ENCODE measurements at regions not wholly inside any gene's neighbourhood (a gene's known extent, or its start where the extent isn't known, plus 50 kb on each side); places are given as distances from the start of the nearest gene placed in this dataset.

DNA sequence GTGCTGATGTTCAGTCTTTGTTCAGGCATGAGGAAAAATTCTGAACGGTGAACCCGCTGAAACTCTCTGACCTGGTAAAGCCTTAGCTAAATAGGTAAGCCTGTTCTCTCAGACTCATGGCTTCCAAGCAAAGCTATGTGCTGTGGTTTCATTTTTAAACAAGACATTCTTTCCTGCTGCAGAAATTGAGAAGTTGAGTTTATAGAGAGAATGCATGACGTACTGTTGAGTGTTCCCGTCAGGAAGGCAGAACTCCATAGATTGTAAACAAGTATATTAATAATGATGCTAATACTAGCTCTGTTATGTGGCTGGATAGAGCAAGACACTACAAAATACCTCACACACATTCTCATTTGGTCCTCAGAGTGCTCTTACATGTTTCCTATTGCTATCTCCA is 424.0 kb upstream of the CRIM1 start:
- Histone ChIP-seq H3K4me1 (ENCODE audit: control insufficient read depth, low read depth, low read length) (peaks cover 6% of the 10 kb centered on the region), H3K27ac (ENCODE audit: low read length) (no peak overlapping the region), H3K27me3 (ENCODE audit: control insufficient read depth, insufficient read depth, low read length) (no peaks in the 10 kb centered on the region), H3K9me3 (ENCODE audit: control insufficient read depth, low read depth, low read length) (no peaks in the 10 kb centered on the region), H3K9ac (ENCODE audit: low read length) (no peak overlapping the region), H3K36me3 (ENCODE audit: control insufficient read depth, low read depth, low read length) (no peaks in the 10 kb centered on the region), H3K4me3 (ENCODE audit: low read length) (no peak overlapping the region)

DNA sequence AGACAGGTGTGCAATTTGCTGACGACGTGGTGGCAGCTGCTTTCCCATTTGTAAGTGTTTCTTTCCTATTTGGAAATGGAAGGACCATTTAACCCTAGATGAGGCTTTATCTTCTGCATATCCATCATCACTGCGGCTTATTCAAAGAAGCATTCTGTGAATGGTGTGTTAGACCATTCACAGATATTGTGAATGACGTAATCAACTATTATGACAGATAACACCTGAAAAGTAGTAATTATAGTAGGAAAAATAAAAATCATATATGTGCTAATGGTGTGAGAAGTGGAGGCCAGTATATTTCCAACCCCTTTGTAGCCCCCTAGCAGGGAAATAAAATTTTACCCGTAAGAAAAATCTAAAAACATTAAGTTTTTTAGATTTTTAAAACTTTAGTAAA is 424.5 kb upstream of the CRIM1 start:
- Histone ChIP-seq H3K4me3 (ENCODE audit: low read length) (no peak overlapping the region), H3K9me3 (ENCODE audit: control insufficient read depth, low read depth, low read length) (no peaks in the 10 kb centered on the region), H3K27ac (ENCODE audit: low read length) (no peak overlapping the region), H3K27me3 (ENCODE audit: control insufficient read depth, insufficient read depth, low read length) (no peaks in the 10 kb centered on the region), H3K36me3 (ENCODE audit: control insufficient read depth, low read depth, low read length) (no peaks in the 10 kb centered on the region), H3K9ac (ENCODE audit: low read length) (no peak overlapping the region), H3K4me1 (ENCODE audit: control insufficient read depth, low read depth, low read length) (peaks cover 6% of the 10 kb centered on the region)

DNA sequence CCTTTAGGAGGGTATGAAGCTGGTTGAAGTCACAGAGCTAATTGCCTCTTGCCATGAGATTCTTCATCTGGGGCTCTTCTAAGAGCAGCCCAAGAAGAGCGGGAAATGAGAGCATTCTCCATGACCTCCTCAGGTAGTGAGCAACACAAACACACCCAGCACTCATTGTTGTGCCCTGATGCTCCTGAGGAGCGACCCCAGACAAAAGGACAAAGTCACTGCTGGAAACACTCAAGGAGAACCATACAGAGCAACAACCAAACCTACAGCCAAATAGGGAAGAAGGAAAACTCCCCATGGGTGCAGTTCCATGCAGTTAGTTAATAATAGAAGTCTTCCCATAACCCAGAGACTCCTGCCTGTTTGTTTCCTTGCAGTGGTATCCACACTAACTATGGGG is 426.0 kb upstream of the CRIM1 start:
- Histone ChIP-seq H3K4me3 (ENCODE audit: low read length) (no peak overlapping the region), H3K4me1 (ENCODE audit: control insufficient read depth, low read depth, low read length) (peaks cover 6% of the 10 kb centered on the region), H3K9me3 (ENCODE audit: control insufficient read depth, low read depth, low read length) (no peaks in the 10 kb centered on the region), H3K36me3 (ENCODE audit: control insufficient read depth, low read depth, low read length) (no peaks in the 10 kb centered on the region), H3K9ac (ENCODE audit: low read length) (no peak overlapping the region), H3K27ac (ENCODE audit: low read length) (no peak overlapping the region), H3K27me3 (ENCODE audit: control insufficient read depth, insufficient read depth, low read length) (no peaks in the 10 kb centered on the region)

DNA sequence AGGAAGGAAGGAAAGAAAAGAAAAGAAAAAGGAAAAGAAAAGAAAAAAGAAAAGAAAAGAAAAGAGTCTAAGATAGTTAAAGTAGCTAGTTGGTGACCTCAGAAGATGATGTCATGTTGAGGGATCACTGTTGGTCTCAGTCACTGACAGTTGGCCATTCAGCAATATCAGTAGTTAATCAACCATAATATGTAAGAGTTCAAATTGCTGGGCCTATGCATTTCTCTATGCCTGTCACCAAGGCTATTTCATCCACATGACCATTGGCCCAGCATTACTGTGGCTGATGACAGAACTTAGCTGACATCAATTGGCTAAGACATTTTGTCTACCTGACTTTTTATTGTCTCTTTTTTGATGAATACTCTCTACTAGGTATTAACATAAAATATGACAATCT is 435.5 kb upstream of the CRIM1 start:
- Histone ChIP-seq H3K9ac (ENCODE audit: low read length) (no peak overlapping the region), H3K4me3 (ENCODE audit: low read length) (no peak overlapping the region), H3K4me1 (ENCODE audit: control insufficient read depth, low read depth, low read length) (no peaks in the 10 kb centered on the region), H3K36me3 (ENCODE audit: control insufficient read depth, low read depth, low read length) (no peaks in the 10 kb centered on the region), H3K27me3 (ENCODE audit: control insufficient read depth, insufficient read depth, low read length) (no peaks in the 10 kb centered on the region), H3K27ac (ENCODE audit: low read length) (no peak overlapping the region), H3K9me3 (ENCODE audit: control insufficient read depth, low read depth, low read length) (no peaks in the 10 kb centered on the region)

DNA sequence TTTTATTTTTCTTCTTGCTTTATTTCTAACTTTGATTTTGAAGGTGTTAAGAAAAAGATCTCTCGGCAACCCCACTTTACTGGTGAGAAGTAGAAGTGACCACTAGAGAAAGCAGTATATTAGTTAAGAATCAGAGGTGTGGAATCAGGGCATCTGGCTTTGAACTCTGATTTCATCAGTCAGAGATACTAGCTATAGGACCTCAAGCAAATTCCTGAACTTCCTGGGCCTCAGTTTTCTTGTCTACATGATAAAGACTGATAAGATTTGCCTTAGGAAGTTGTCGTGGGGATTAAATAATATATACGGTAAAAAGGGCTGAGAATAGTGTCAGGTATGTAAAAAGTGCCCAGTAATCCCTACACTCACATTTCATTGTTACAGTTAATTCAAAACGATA is 440.3 kb upstream of the CRIM1 start:
- no peak overlapping the region for H3K4me3 ChIP-seq (ENCODE audit: low read length)

DNA sequence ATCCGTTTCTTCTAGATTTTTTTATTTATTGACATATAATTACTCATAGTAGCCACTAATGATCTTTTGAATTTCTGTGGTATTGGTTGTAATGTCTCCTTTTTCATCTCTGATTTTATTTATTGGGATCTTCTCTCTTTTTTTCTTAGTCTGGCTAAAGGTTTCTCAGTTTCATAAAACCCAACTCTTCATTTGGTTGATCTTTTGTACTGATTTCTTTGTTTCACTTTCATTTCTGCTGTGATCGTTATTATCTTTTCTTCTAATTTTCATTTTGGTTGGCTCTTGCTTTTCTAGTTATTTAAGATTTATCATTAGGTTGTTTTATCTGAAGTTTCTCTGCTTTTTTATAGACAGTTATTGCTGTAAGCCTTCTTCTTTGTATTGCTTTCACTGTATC is 463.6 kb upstream of the CRIM1 start:
- Histone ChIP-seq H3K27ac (ENCODE audit: low read length) (no peak overlapping the region), H3K4me3 (ENCODE audit: low read length) (no peak overlapping the region)

More for the DNA sequence above, 440.3 kb upstream of the CRIM1 start:
- Histone ChIP-seq H3K36me3 (ENCODE audit: control insufficient read depth, low read depth, low read length) (no peaks in the 10 kb centered on the region), H3K27me3 (ENCODE audit: control insufficient read depth, insufficient read depth, low read length) (no peaks in the 10 kb centered on the region), H3K27ac (ENCODE audit: low read length) (no peak overlapping the region), H3K4me1 (ENCODE audit: control insufficient read depth, low read depth, low read length) (no peaks in the 10 kb centered on the region), H3K9ac (ENCODE audit: low read length) (no peak overlapping the region), H3K9me3 (ENCODE audit: control insufficient read depth, low read depth, low read length) (no peaks in the 10 kb centered on the region)

DNA sequence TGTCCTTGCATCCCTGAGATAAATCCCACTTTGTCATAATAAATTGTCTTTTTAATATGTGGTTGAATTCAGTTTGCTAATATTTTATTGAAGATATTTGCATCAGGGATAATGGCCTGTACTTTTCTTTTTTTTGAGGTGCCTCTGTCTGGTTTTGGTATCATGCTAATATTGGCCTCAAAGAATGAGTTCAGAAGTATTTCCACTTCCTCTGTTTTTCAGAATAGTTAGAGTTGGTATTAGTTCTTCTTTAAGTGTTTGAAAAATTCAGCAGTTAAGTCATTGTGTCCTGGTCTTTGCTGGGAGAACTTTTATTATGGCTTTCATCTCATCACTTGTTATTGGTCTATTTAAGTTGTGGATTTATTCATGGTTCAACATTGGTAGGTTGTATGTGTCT is 464.1 kb upstream of the CRIM1 start:
- no peaks in the 10 kb centered on the region for H3K9me3 ChIP-seq (ENCODE audit: control insufficient read depth, low read depth, low read length)
- H3K4me3 ChIP-seq (ENCODE audit: low read length), result no peak overlapping the region
- H3K9ac ChIP-seq (ENCODE audit: low read length), result no peak overlapping the region
- H3K27me3 ChIP-seq (ENCODE audit: control insufficient read depth, insufficient read depth, low read length), result no peaks in the 10 kb centered on the region
- H3K27ac ChIP-seq (ENCODE audit: low read length), result no peak overlapping the region
- no peaks in the 10 kb centered on the region for H3K4me1 ChIP-seq (ENCODE audit: control insufficient read depth, low read depth, low read length)
- no peaks in the 10 kb centered on the region for H3K36me3 ChIP-seq (ENCODE audit: control insufficient read depth, low read depth, low read length)

More for the DNA sequence above, 463.6 kb upstream of the CRIM1 start:
- H3K4me1 ChIP-seq (ENCODE audit: control insufficient read depth, low read depth, low read length), result no peaks in the 10 kb centered on the region
- no peaks in the 10 kb centered on the region for H3K36me3 ChIP-seq (ENCODE audit: control insufficient read depth, low read depth, low read length)
- no peak overlapping the region for H3K9ac ChIP-seq (ENCODE audit: low read length)
- H3K9me3 ChIP-seq (ENCODE audit: control insufficient read depth, low read depth, low read length), result no peaks in the 10 kb centered on the region
- no peaks in the 10 kb centered on the region for H3K27me3 ChIP-seq (ENCODE audit: control insufficient read depth, insufficient read depth, low read length)

DNA sequence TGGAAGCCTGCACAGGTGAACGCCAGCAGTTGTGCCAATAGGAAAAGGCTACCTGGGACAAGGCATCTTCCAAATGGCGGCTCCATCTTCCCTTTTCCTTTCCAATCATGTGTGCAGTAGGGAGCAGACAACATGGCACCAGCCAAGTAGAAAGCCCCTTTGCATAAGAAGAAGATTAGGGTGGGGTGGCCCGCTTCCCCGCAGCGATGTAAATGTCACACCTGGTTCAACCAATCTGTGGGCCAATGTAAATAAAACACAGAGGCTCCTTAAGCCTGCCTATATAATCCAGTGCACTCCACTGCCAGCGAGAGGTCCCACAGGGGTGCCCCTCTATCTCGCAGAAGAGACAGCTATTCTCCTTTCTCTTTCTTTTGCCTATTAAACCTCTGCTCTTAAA is 468.4 kb upstream of the CRIM1 start:
- no peak overlapping the region for H3K27ac ChIP-seq (ENCODE audit: low read length)
- H3K27me3 ChIP-seq (ENCODE audit: control insufficient read depth, insufficient read depth, low read length), result no peaks in the 10 kb centered on the region
- no peaks in the 10 kb centered on the region for H3K36me3 ChIP-seq (ENCODE audit: control insufficient read depth, low read depth, low read length)
- H3K9me3 ChIP-seq (ENCODE audit: control insufficient read depth, low read depth, low read length), result no peaks in the 10 kb centered on the region
- H3K4me3 ChIP-seq (ENCODE audit: low read length), result no peak overlapping the region
- H3K4me1 ChIP-seq (ENCODE audit: control insufficient read depth, low read depth, low read length), result no peaks in the 10 kb centered on the region
- H3K9ac ChIP-seq (ENCODE audit: low read length), result no peak overlapping the region

DNA sequence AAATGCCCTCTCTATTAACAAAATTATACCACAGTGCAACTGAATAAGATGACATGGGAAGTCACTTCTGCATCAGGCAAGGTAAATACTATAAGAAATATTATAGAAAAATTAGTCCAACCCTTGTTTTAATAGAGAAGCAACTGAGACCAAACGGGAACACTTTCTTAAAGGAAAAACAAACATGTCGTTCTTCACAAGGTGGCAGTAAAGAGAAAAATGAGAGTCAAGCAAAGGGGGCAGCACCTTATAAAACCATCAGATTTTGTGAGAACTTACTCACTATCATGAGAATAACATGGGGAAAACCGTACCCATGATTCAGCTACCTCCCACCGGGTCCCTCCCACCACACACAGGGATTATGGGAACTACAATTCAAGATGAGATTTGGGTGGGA is 481.7 kb upstream of the CRIM1 start:
- Histone ChIP-seq H3K4me1 (ENCODE audit: control insufficient read depth, low read depth, low read length) (no peaks in the 10 kb centered on the region), H3K9ac (ENCODE audit: low read length) (no peak overlapping the region), H3K36me3 (ENCODE audit: control insufficient read depth, low read depth, low read length) (no peaks in the 10 kb centered on the region), H3K4me3 (ENCODE audit: low read length) (no peak overlapping the region), H3K27ac (ENCODE audit: low read length) (no peak overlapping the region), H3K27me3 (ENCODE audit: control insufficient read depth, insufficient read depth, low read length) (no peaks in the 10 kb centered on the region), H3K9me3 (ENCODE audit: control insufficient read depth, low read depth, low read length) (no peaks in the 10 kb centered on the region)

DNA sequence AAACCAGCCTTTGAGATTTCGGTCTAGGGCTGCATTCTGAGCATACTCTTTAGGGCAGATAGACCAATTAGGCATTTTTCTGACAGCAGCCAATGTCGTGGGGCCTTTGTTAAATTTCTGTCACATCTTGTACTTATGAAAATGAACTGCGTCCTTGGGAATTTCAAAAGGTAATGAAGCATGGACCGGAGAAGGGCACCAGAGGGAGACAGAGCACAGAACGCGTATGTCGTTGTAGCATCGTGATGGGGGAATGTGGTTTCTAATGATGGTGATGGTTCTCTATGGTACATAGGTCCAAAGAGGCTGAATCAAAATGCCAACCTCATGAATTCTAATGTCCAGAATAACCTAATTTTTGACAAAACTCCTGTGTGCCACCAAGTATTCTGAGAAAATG is 483.9 kb upstream of the CRIM1 start:
- no peak overlapping the region for H3K4me3 ChIP-seq (ENCODE audit: low read length)
- no peaks in the 10 kb centered on the region for H3K27me3 ChIP-seq (ENCODE audit: control insufficient read depth, insufficient read depth, low read length)
- H3K4me1 ChIP-seq (ENCODE audit: control insufficient read depth, low read depth, low read length), result no peaks in the 10 kb centered on the region
- H3K9me3 ChIP-seq (ENCODE audit: control insufficient read depth, low read depth, low read length), result no peaks in the 10 kb centered on the region
- H3K36me3 ChIP-seq (ENCODE audit: control insufficient read depth, low read depth, low read length), result no peaks in the 10 kb centered on the region
- no peak overlapping the region for H3K27ac ChIP-seq (ENCODE audit: low read length)
- no peak overlapping the region for H3K9ac ChIP-seq (ENCODE audit: low read length)

DNA sequence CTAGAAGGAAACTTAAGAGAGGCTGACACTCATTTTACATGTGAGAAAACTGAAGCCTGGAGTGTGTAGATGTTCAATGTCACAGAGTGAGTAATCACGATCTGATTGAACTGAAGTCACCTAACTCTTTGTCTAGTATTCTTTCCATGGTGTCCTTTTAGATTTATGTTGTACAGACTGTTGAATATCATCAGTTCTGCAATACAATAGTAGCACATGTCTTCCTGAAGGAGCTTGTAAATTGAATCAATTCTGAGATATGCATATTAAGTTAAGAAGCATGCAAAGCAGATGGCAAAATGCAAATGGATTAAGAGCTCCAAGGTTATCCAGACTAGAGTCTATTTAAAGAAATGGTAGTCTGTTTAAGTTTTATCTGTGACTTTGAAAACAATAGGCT is 484.9 kb upstream of the CRIM1 start:
- Histone ChIP-seq H3K9me3 (ENCODE audit: control insufficient read depth, low read depth, low read length) (no peaks in the 10 kb centered on the region), H3K27me3 (ENCODE audit: control insufficient read depth, insufficient read depth, low read length) (no peaks in the 10 kb centered on the region), H3K27ac (ENCODE audit: low read length) (no peak overlapping the region), H3K36me3 (ENCODE audit: control insufficient read depth, low read depth, low read length) (no peaks in the 10 kb centered on the region), H3K4me1 (ENCODE audit: control insufficient read depth, low read depth, low read length) (no peaks in the 10 kb centered on the region), H3K9ac (ENCODE audit: low read length) (no peak overlapping the region), H3K4me3 (ENCODE audit: low read length) (no peak overlapping the region)

DNA sequence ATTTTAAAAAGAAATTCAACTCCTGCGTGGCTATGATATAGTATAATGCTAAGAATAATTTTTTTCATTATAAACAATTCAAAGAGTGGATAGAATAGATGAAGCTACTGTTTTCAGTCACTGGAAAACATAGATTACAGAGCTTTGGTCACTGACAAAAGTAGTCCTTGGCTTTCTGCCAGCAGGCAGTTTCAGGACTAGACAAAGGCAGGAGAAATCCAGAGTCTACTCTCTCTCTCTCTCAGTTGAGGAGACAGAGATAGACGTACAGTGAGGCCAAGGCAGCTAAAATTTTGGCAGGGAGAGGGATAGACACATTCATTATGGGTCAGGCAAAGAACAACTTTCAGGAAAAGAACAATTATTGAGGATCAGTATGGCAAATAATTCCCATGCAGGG is 491.4 kb upstream of the CRIM1 start:
- Histone ChIP-seq H3K9me3 (ENCODE audit: control insufficient read depth, low read depth, low read length) (no peaks in the 10 kb centered on the region), H3K36me3 (ENCODE audit: control insufficient read depth, low read depth, low read length) (no peaks in the 10 kb centered on the region), H3K4me1 (ENCODE audit: control insufficient read depth, low read depth, low read length) (no peaks in the 10 kb centered on the region), H3K27me3 (ENCODE audit: control insufficient read depth, insufficient read depth, low read length) (no peaks in the 10 kb centered on the region), H3K27ac (ENCODE audit: low read length) (no peak overlapping the region), H3K4me3 (ENCODE audit: low read length) (no peak overlapping the region), H3K9ac (ENCODE audit: low read length) (no peak overlapping the region)
